ENCODE measurements at regions not wholly inside any gene's neighbourhood (a gene's known extent, or its start where the extent isn't known, plus 50 kb on each side); places are given as distances from the start of the nearest gene placed in this dataset.

- TF ChIP-seq POLR2A (IDR thresholded peaks at IDR 0.05) (no peak), CTCF (IDR thresholded peaks at IDR 0.05) (no peak)
Observed at GRCh38 chr13:76594435-76594834, 291.8 kb downstream of the KCTD12 start.

Measured in Peyer's patch (tissue), 4 donors.